ENCODE measurements at regions not wholly inside any gene's neighbourhood (a gene's known extent, or its start where the extent isn't known, plus 50 kb on each side); places are given as distances from the start of the nearest gene placed in this dataset.

DNA sequence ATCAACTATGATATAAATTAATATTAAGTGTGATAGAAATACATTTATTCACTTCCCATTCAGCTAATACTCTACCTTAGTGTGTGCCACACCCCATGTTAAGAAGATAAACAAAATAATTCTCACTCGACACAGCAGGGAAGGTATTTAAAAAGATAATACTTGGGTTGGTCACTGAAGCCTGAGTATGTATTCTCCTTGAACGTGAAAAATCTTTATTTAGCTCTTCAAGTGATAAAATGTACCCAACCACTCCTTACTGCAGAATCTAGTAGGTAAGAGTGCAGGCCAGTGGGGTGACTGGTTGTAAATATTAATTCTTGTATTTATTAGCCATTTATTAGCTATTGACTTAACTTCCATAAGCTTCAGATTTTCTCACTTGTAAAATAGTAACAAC, 372.7 kb upstream of the THBS1 start:
- Histone ChIP-seq H3K9me3 (ENCODE audit: control insufficient read depth, insufficient read depth, low read length) (peaks cover 10% of the 10 kb centered on the region), H3K36me3 (ENCODE audit: insufficient read depth, low read length) (peaks cover 6% of the 10 kb centered on the region; the same call in 1 of the 2 replicates), H3K9ac (ENCODE audit: low read depth, low read length) (no peak overlapping the region), H3K4me1 (ENCODE audit: insufficient read depth, low read length) (peaks cover 4% of the 10 kb centered on the region; the same call in 1 of the 2 replicates)

DNA sequence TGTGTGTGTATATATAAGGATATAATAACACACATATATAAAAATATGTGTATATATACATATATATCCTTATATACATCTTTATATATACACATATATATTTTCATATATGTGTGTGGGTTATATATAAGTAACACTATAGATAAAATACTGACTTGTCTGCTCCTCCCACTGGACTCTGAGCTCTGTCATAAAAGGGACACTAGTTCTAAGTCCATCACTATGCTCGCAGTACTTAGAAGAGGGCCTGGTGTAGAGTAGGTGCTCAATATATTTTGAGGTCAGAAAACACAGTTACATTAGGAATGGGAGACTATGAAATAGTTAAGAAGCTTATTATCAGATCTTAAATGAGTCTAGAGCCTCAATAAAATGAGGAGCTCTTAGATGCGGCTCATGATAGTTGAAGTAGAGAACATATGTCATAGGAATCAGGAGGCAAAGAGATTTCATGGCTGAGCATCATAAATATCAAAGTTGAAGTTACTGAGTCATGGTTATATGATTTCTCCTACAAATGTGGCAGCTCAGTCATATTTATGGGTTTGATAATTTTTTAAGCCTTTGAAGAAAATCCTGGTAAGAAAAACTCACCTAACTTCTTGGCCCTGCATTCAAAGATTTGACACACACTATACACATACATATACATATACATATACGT, 371.2 kb upstream of the THBS1 start:
- Histone ChIP-seq H3K9me3 (ENCODE audit: control insufficient read depth, insufficient read depth, low read length) (peaks cover 10% of the 10 kb centered on the region), H3K36me3 (ENCODE audit: insufficient read depth, low read length) (peaks cover 6% of the 10 kb centered on the region; the same call in 1 of the 2 replicates), H3K4me1 (ENCODE audit: insufficient read depth, low read length) (peaks cover 16% of the 10 kb centered on the region; the same call in 1 of the 2 replicates), H3K9ac (ENCODE audit: low read depth, low read length) (no peak overlapping the region)

DNA sequence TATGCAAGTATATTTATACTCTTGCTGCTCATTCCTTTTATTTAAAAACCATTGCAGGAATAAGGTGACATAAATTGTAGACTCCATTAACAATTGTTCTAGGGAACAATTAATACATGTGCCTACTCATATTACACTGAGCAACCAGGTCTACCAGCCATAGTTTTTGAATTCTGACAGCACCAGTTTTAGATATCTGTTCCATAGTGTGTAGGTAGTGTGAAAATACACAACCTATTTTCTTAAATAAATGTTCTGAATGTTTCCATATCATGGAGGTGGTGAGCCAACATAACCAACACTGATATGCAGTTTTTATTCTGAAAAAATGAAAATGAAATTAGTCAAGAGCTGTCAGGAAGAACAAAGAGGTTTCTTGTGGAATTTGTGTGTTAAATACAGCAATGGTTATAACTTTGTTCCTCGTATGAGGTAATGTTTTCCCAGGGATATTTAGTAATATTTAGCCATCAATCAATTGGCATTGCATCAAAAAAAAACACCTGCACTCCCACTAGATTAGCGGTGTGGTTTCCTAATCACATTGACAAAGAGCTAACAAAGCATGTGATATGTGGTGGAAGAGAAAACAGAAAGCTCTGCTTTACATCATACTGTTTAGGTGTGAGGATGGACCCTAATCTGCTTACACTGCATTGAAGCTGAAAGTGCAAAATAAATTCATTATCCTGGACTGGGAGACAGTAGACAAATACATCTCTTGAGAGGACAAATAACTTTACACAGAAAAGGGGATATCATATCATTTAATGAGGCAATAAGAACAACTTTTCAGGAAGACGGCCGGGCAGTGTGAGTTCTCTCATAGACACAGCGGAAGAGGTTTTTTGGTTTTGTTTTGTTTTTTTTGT, 369.5 kb upstream of the THBS1 start:
- no peak overlapping the region for H3K9ac ChIP-seq (ENCODE audit: low read depth, low read length)
- H3K4me1 ChIP-seq (ENCODE audit: insufficient read depth, low read length) = peaks cover 18% of the 10 kb centered on the region; the same call in 1 of the 2 replicates

DNA sequence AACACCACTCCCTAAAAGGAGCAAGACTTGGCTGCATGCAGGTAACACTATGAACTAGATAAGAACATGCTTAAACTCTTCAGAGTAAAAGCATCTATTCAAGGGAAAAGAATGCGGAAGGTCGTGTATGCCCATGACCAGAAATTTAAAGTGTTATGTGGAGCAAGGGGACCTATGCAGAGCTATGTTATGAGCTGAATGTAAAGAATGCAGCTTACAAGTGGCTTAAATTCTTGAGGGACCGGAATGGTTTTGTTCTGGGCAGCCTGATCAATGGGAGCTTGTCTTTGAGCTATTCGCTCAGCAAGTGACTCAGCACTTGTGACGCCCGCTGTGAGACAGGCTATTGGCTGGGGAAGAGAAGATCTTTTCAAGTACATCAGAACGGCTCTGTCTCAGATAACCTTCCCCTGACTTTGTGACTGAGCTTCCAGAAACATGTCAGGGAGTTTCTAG, 367.5 kb upstream of the THBS1 start:
- peaks cover 6% of the 10 kb centered on the region; the same call in 1 of the 2 replicates for H3K36me3 ChIP-seq (ENCODE audit: insufficient read depth, low read length)
- H3K9me3 ChIP-seq (ENCODE audit: control insufficient read depth, insufficient read depth, low read length) = peaks cover 10% of the 10 kb centered on the region
- H3K4me1 ChIP-seq (ENCODE audit: insufficient read depth, low read length) = peaks cover 23% of the 10 kb centered on the region; the same call in 1 of the 2 replicates
- no peak overlapping the region for H3K9ac ChIP-seq (ENCODE audit: low read depth, low read length)

More for the DNA sequence above, 369.5 kb upstream of the THBS1 start:
- Histone ChIP-seq H3K36me3 (ENCODE audit: insufficient read depth, low read length) (peaks cover 6% of the 10 kb centered on the region; the same call in 1 of the 2 replicates), H3K9me3 (ENCODE audit: control insufficient read depth, insufficient read depth, low read length) (peaks cover 10% of the 10 kb centered on the region)

DNA sequence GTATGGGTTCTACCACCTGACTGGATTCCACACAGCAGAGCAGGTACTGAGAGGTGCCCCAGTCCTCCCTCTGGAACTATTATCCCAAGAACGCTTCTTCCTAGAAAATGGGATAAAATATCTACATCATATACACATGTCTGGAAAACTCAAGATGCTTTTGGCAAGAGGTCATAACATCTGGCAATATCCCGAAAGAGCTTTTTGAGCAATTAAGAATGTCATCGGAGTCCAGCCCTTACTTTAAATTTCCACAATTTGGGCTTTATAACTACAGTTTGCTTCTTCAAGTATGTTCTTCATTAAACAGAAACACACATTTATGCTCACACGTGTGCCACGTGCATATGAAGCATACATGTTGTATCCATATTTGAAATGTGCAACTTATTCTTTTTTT, 365.9 kb upstream of the THBS1 start:
- H3K9me3 ChIP-seq (ENCODE audit: control insufficient read depth, insufficient read depth, low read length) = peaks cover 10% of the 10 kb centered on the region
- no peak overlapping the region for H3K9ac ChIP-seq (ENCODE audit: low read depth, low read length)
- peaks cover 23% of the 10 kb centered on the region; the same call in 1 of the 2 replicates for H3K4me1 ChIP-seq (ENCODE audit: insufficient read depth, low read length)
- H3K36me3 ChIP-seq (ENCODE audit: insufficient read depth, low read length) = peaks cover 6% of the 10 kb centered on the region; the same call in 1 of the 2 replicates

DNA sequence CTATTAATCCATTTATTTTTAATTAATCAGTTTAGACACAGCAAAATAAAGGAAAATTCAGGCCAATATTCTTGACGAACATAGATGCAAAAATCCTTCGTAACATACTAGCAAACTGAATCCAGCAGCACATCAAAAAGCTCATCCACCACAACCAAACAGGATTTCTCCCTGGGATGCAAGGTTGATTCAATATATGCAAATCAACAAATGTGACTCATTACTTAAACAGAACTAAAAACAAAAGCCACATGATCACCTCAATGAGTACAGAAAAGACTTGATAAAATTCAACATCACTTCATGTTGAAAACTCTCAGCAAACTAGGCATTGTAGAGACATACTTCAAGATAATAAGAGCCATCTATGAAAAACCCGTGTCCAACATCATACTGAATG, 364.1 kb upstream of the THBS1 start:
- Histone ChIP-seq H3K4me1 (ENCODE audit: insufficient read depth, low read length) (peaks cover 23% of the 10 kb centered on the region; the same call in 1 of the 2 replicates), H3K9ac (ENCODE audit: low read depth, low read length) (no peak overlapping the region), H3K9me3 (ENCODE audit: control insufficient read depth, insufficient read depth, low read length) (peaks cover 3% of the 10 kb centered on the region; the same call in 1 of the 2 replicates), H3K36me3 (ENCODE audit: insufficient read depth, low read length) (peaks cover 2% of the 10 kb centered on the region; the same call in 1 of the 2 replicates)

DNA sequence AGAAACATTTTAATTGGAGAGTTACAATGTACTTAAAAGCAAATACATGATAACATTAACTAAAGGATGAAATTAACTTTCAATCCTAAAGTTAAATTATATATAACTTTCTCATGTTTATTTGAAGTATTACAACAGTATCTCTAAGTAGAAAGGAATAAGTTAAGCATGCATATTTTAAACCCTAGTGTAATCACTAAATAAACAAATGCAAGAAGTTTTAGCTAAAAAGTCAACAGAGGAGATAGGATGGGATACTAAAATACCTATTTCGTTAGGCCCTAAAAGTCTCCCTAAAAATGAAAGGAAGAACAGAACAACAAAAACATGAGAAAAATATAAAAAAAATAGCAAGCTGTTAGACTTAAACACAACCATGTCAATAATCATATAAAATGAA, 361.3 kb upstream of the THBS1 start:
- H3K4me1 ChIP-seq (ENCODE audit: insufficient read depth, low read length) = peaks cover 8% of the 10 kb centered on the region; the same call in 1 of the 2 replicates
- no peaks in the 10 kb centered on the region for H3K36me3 ChIP-seq (ENCODE audit: insufficient read depth, low read length)
- no peaks in the 10 kb centered on the region; the same call in 1 of the 2 replicates for H3K9me3 ChIP-seq (ENCODE audit: control insufficient read depth, insufficient read depth, low read length)
- no peak overlapping the region for H3K9ac ChIP-seq (ENCODE audit: low read depth, low read length)

DNA sequence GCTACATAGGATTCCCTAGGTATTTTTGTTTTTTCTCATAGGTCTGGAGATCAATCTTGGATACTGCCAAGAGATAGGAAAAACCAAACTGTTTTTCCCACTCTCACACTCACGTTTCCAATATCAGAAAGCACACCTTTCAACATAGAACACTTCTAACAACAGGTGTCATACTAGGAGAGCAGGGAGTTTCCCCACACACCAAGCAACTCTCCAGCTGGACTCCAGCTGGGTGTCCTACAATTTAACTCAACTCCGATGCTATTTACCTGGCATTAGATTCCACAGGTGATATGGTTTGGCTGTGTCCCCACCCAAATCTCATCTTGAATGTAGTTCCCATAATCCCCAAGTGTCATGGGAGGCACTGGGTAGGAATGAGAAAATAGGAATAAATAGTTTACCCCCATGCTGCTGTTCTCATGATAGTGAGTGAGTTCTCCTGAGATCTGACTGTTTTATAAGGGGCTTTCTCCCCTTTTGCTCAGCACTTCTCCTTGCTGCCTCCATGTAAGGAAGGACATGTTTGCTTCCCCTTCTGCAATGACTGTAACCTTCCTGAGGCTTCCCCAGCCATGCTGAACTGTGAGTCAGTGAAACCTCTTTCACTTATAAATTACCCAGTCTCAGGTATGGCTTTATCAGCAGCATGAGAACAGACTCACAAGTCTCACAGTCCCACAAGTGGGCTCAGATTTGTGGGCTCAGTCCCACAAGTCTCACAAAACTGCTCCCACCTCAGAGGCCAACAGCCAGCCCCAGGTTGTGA, 354.5 kb upstream of the THBS1 start:
- Histone ChIP-seq H3K4me1 (ENCODE audit: insufficient read depth, low read length) (peaks cover 7% of the 10 kb centered on the region), H3K9me3 (ENCODE audit: control insufficient read depth, insufficient read depth, low read length) (no peaks in the 10 kb centered on the region), H3K36me3 (ENCODE audit: insufficient read depth, low read length) (no peaks in the 10 kb centered on the region), H3K9ac (ENCODE audit: low read depth, low read length) (no peak overlapping the region)

DNA sequence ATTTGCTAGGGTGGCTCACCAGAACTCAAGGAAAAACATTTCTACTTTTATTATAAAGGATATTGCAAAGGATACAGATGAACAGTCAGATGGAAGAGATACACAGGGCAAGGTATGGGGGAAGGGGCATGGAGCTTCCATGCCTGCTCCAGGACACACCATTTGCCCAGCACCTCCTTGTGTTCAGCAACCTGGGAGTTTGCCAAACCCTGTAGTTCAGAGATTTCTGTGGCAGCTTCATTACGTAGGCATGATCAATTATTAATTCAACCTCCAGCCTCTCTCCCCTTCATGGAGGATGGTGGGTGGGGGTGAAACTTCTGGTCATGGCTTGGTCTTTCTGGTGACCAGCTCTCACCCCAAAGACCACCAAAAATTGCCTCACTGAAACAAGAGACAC, 353.9 kb upstream of the THBS1 start:
- no peaks in the 10 kb centered on the region for H3K36me3 ChIP-seq (ENCODE audit: insufficient read depth, low read length)

DNA sequence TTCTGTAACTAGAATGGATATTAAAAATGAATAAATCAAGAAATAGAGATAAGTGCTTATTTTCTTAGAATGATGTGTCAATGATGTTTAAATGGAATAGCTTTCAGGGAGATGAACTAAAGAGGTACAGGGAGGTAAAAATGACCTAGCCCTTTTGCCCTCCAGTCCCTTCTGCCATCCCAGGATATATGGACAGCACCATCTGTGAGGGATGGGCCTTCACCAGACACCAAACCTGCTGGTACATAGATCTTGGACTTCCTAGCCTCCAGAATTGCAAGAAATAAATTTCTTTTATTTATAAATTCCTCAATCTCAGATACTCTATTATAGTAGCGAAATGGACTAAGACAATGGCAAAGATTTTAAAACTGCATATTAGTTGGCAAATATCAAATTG, 352.0 kb upstream of the THBS1 start:
- Histone ChIP-seq H3K36me3 (ENCODE audit: insufficient read depth, low read length) (no peaks in the 10 kb centered on the region), H3K9me3 (ENCODE audit: control insufficient read depth, insufficient read depth, low read length) (no peaks in the 10 kb centered on the region), H3K9ac (ENCODE audit: low read depth, low read length) (no peak overlapping the region), H3K4me1 (ENCODE audit: insufficient read depth, low read length) (peaks cover 7% of the 10 kb centered on the region)

More for the DNA sequence above, 353.9 kb upstream of the THBS1 start:
- Histone ChIP-seq H3K9ac (ENCODE audit: low read depth, low read length) (no peak overlapping the region), H3K4me1 (ENCODE audit: insufficient read depth, low read length) (peaks cover 7% of the 10 kb centered on the region), H3K9me3 (ENCODE audit: control insufficient read depth, insufficient read depth, low read length) (no peaks in the 10 kb centered on the region)

DNA sequence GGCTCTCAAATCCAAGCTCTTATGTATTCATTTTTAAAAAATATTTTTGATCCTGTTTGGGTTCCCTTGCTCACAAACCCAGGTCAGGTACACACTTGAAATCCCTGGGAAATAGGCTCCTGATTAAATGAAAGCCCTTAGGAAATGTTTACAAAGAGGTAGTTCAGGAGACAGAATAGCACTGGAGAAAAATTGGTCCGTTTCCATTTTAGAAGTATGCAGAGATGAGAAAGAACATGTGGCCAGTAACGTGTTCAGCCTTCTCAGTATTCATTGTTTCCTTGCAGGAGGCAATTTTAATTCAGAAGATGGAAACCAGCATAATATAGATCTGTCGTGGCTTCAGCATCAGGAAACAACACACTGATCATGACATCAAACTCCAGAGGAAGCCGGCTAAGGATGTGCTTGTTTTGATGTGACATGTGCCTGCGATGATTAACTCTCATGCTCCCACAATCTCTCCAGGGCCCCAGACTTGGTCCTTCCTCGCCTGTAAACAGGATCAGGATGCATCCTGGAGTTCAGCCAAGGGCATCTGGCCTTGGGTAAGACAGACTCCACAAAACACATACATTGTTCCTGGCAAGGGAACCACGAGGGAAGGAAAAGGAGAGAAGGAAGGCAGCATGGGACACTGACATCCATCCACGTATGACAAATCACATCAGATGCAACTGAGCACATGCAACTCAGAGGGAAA, 350.5 kb upstream of the THBS1 start:
- peaks cover 7% of the 10 kb centered on the region for H3K4me1 ChIP-seq (ENCODE audit: insufficient read depth, low read length)
- no peak overlapping the region for H3K9ac ChIP-seq (ENCODE audit: low read depth, low read length)

DNA sequence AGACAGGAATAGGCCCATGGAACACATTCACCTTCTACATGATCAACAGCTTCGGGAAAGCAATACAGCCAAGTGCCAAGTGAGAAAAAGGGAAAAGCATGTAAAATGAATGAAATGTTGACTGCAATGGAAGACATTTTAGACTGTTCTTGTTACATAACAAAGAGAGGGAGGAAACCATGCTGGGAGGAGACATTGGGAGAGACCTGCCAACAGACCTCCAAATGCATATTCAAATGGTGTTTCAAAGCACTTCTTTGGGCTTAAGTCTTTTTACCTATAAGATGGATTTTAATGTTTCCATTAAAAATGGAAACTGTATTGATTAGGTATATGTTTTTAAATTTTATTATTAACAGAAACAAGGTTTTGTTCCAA, 350.0 kb upstream of the THBS1 start:
- Histone ChIP-seq H3K4me1 (ENCODE audit: insufficient read depth, low read length) (peaks cover 7% of the 10 kb centered on the region), H3K9ac (ENCODE audit: low read depth, low read length) (no peak overlapping the region), H3K9me3 (ENCODE audit: control insufficient read depth, insufficient read depth, low read length) (no peaks in the 10 kb centered on the region), H3K36me3 (ENCODE audit: insufficient read depth, low read length) (no peaks in the 10 kb centered on the region)

More for the DNA sequence above, 350.5 kb upstream of the THBS1 start:
- no peaks in the 10 kb centered on the region for H3K36me3 ChIP-seq (ENCODE audit: insufficient read depth, low read length)
- no peaks in the 10 kb centered on the region for H3K9me3 ChIP-seq (ENCODE audit: control insufficient read depth, insufficient read depth, low read length)

DNA sequence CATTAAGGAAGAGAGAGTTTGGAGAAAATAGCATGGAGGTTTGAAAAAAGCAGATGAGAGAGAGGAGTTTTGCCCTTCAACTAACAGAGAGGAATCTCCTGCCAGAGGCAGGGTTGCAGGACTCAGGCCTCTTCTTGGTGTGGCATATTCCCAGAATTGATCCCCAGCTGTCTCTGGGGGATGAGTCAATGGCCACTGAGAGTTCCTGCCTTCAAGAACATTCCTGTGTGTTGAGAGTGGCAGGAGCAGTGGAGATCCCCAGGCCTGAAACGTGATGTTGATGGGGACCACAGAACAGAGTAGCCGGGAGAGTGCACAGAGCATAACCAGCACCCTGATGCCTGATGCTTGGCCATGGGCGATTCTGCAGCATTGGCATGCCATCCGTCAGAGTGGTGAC, 348.4 kb upstream of the THBS1 start:
- no peaks in the 10 kb centered on the region for H3K9me3 ChIP-seq (ENCODE audit: control insufficient read depth, insufficient read depth, low read length)
- peaks cover 7% of the 10 kb centered on the region for H3K4me1 ChIP-seq (ENCODE audit: insufficient read depth, low read length)
- no peak overlapping the region for H3K9ac ChIP-seq (ENCODE audit: low read depth, low read length)
- no peaks in the 10 kb centered on the region for H3K36me3 ChIP-seq (ENCODE audit: insufficient read depth, low read length)

All from ES-I3 (cell line).